Posterior vena cava (tissue), 2 donors: ENCODE measurements at regions not wholly inside any gene's neighbourhood (a gene's known extent, or its start where the extent isn't known, plus 50 kb on each side); places are given as distances from the start of the nearest gene placed in this dataset.
"Not testable (repeated sequence)": the region's sequence is repeated elsewhere in the genome, so short reads cannot be mapped to it uniquely, and the experiment has no call there.

Experiments
- DNase-seq: peaks from one replicate; pipeline ENCODE4 v3.0.0-alpha.2; 2020; ENCODE audit warnings: low spot score
- intact Hi-C, 2 donors: fragments of 100-400 bp; cut with DNase I; formaldehyde crosslinking; loops; one replicate each; pipeline versions ENCODE4 v1.14.1 to v1.14.2; 2022 to 2023
- donor health status: DM: yes; HTN: yes; CAD: no.
- donor health status: DM: yes; HTN: yes; CAD: no.

- intact Hi-C loops, result no loop called here
- DNase-seq, result peak; percentile 37
Measured at GRCh38 chrX:117707948-117708743, 408.5 kb downstream of the KLHL13 start.

- no peak for DNase-seq
- intact Hi-C loops, result no loop called here
Measured at GRCh38 chrX:117701050-117701449, 415.6 kb downstream of the KLHL13 start.

GRCh38 chrX:117689956-117690355 lies 426.7 kb downstream of the KLHL13 start:
- no peak for DNase-seq
- intact Hi-C loops, result no loop called here

GRCh38 chrX:117680286-117680685 lies 436.3 kb downstream of the KLHL13 start:
- no peak for DNase-seq
- intact Hi-C loops, result no loop called here

- intact Hi-C loops, result no loop called here
Measured at GRCh38 chrX:117653396-117653795, 463.2 kb downstream of the KLHL13 start.

GRCh38 chrX:117645639-117646038 lies 471.0 kb downstream of the KLHL13 start:
- intact Hi-C loops, result no loop called here

More at GRCh38 chrX:117653396-117653795, 463.2 kb downstream of the KLHL13 start:
- DNase-seq, result no peak

GRCh38 chrX:117641913-117642656 lies 474.5 kb downstream of the KLHL13 start:
- DNase-seq, result no peak
- intact Hi-C loops, result no loop called here

More at GRCh38 chrX:117645639-117646038, 471.0 kb downstream of the KLHL13 start:
- DNase-seq, result no peak

- intact Hi-C loops, result no loop called here
Measured at GRCh38 chrX:117636826-117637225, 479.8 kb downstream of the KLHL13 start.

GRCh38 chrX:117633277-117633676 lies 483.3 kb downstream of the KLHL13 start:
- no peak for DNase-seq
- intact Hi-C loops, result no loop called here

More at GRCh38 chrX:117636826-117637225, 479.8 kb downstream of the KLHL13 start:
- DNase-seq, result no peak

GRCh38 chrX:117628381-117628780 lies 488.2 kb downstream of the KLHL13 start:
- no peak for DNase-seq
- intact Hi-C loops, result no loop called here

GRCh38 chrX:117610806-117611205 lies 505.8 kb downstream of the KLHL13 start:
- intact Hi-C loops, result no loop called here
- no peak for DNase-seq

- DNase-seq, result no peak
- intact Hi-C loops, result no loop called here
Measured at GRCh38 chrX:117610049-117610448, 506.6 kb downstream of the KLHL13 start.

GRCh38 chrX:117607561-117607960 lies 509.0 kb downstream of the KLHL13 start:
- no peak for DNase-seq
- intact Hi-C loops, result no loop called here

GRCh38 chrX:117606101-117606500 lies 510.5 kb downstream of the KLHL13 start:
- DNase-seq, intact Hi-C loops: not testable (repeated sequence)

- DNase-seq, result no peak
Measured at GRCh38 chrX:117570160-117570559, 546.5 kb downstream of the KLHL13 start.

GRCh38 chrX:117568238-117568637 lies 548.4 kb downstream of the KLHL13 start:
- no peak for DNase-seq
- intact Hi-C loops, result no loop called here

More at GRCh38 chrX:117570160-117570559, 546.5 kb downstream of the KLHL13 start:
- intact Hi-C loops, result no loop called here

GRCh38 chrX:117543885-117544284 lies 572.7 kb downstream of the KLHL13 start:
- intact Hi-C loops, result no loop called here
- no peak for DNase-seq

- DNase-seq, result no peak
- intact Hi-C loops, result no loop called here
Measured at GRCh38 chrX:117539090-117539418, 577.6 kb downstream of the KLHL13 start.

- intact Hi-C loops, result no loop called here
- no peak for DNase-seq
Measured at GRCh38 chrX:117538178-117539089, 578.2 kb downstream of the KLHL13 start.

GRCh38 chrX:117532339-117532738 lies 584.3 kb downstream of the KLHL13 start:
- no peak for DNase-seq
- intact Hi-C loops, result no loop called here
